IPS-11a (cell line): ENCODE measurements at regions not wholly inside any gene's neighbourhood (a gene's known extent, or its start where the extent isn't known, plus 50 kb on each side); places are given as distances from the start of the nearest gene placed in this dataset.
"Not testable (repeated sequence)": the region's sequence is repeated elsewhere in the genome, so short reads cannot be mapped to it uniquely, and the experiment has no call there.

Experiments
- H3K4me3 ChIP-seq: one replicate; pipeline ENCODE4 v1.5.1; 2013; ENCODE audit warnings: low read depth, low read length, control low read depth

GRCh38 chr1:208682664-208683013, 438.5 kb upstream of the PLXNA2 start:
- H3K4me3 ChIP-seq, result no peak overlapping the region

- no peak overlapping the region for H3K4me3 ChIP-seq
These were observed 439.0 kb upstream of the PLXNA2 start for GRCh38 chr1:208683141-208683540.

- H3K4me3 ChIP-seq, result no peak overlapping the region
These were observed 440.0 kb upstream of the PLXNA2 start for GRCh38 chr1:208684192-208684591.

GRCh38 chr1:208686592-208686991, 442.4 kb upstream of the PLXNA2 start:
- no peak overlapping the region for H3K4me3 ChIP-seq

- no peak overlapping the region for H3K4me3 ChIP-seq
These were observed 444.6 kb upstream of the PLXNA2 start for GRCh38 chr1:208688656-208689315.

- H3K4me3 ChIP-seq, result no peak overlapping the region
These were observed 446.8 kb upstream of the PLXNA2 start for GRCh38 chr1:208691012-208691411.

GRCh38 chr1:208709981-208710380, 465.8 kb upstream of the PLXNA2 start:
- H3K4me3 ChIP-seq, result no peak overlapping the region

- H3K4me3 ChIP-seq, result no peak overlapping the region
These were observed 470.1 kb upstream of the PLXNA2 start for GRCh38 chr1:208714323-208714722.

- no peak overlapping the region for H3K4me3 ChIP-seq
These were observed 473.3 kb upstream of the PLXNA2 start for GRCh38 chr1:208717525-208717924.

- no peak overlapping the region for H3K4me3 ChIP-seq
These were observed 478.4 kb upstream of the PLXNA2 start for GRCh38 chr1:208722592-208722991.

GRCh38 chr1:208724079-208724478, 479.9 kb upstream of the PLXNA2 start:
- H3K4me3 ChIP-seq, result no peak overlapping the region

GRCh38 chr1:208728815-208729214, 484.6 kb upstream of the PLXNA2 start:
- no peak overlapping the region for H3K4me3 ChIP-seq

- no peak overlapping the region for H3K4me3 ChIP-seq
These were observed 488.0 kb upstream of the PLXNA2 start for GRCh38 chr1:208731981-208732821.

- H3K4me3 ChIP-seq, result no peak overlapping the region
These were observed 493.0 kb upstream of the PLXNA2 start for GRCh38 chr1:208737161-208737560.

GRCh38 chr1:208737922-208738321, 493.7 kb upstream of the PLXNA2 start:
- no peak overlapping the region for H3K4me3 ChIP-seq

- not testable (repeated sequence) for H3K4me3 ChIP-seq
These were observed 495.5 kb upstream of the PLXNA2 start for GRCh38 chr1:208739636-208740035.

GRCh38 chr1:208741296-208741695, 497.1 kb upstream of the PLXNA2 start:
- no peak overlapping the region for H3K4me3 ChIP-seq

- no peak overlapping the region for H3K4me3 ChIP-seq
These were observed 499.2 kb upstream of the PLXNA2 start for GRCh38 chr1:208743361-208743760.

- H3K4me3 ChIP-seq, result no peak overlapping the region
These were observed 503.8 kb upstream of the PLXNA2 start for GRCh38 chr1:208747979-208748378.

GRCh38 chr1:208748387-208749165, 504.4 kb upstream of the PLXNA2 start:
- H3K4me3 ChIP-seq, result no peak overlapping the region

- no peak overlapping the region for H3K4me3 ChIP-seq
These were observed 512.3 kb upstream of the PLXNA2 start for GRCh38 chr1:208756339-208756981.
